OCI-LY7 (cell line): ENCODE measurements at regions not wholly inside any gene's neighbourhood (a gene's known extent, or its start where the extent isn't known, plus 50 kb on each side); places are given as distances from the start of the nearest gene placed in this dataset.
"Not testable (repeated sequence)": the region's sequence is repeated elsewhere in the genome, so short reads cannot be mapped to it uniquely, and the experiment has no call there.

Source experiments
- BruUV-seq: library from RNA; stranded (reverse); fragments of 400-500 nt; replicated peaks from 2 replicates; lab custom pipeline; 2021; lab: Mats Ljungman, UMichigan
- CTCF ChIA-PET: fragments of 300-600 bp; sonication (Branson Sonifier 250); formaldehyde crosslinking; loops from one replicate; lab custom pipeline; 2022; ENCODE audit warnings: antibody characterized with exemption; ENCODE audit not compliant: unreplicated experiment; lab: Charles Lee
- POLR2A ChIA-PET: fragments of 300-600 bp; sonication (Branson Sonifier 250); formaldehyde crosslinking; loops from one replicate; lab custom pipeline; 2022; ENCODE audit warnings: antibody characterized with exemption; lab: Charles Lee
- DNase-seq: peaks from one replicate; pipeline ENCODE4 v3.0.0-alpha.2; 2015; ENCODE audit warnings: low spot score
- H2AFZ ChIP-seq: fragments of 200-600 bp; sonication (generic), shearing (Covaris generic); 2 replicates; pipeline ENCODE4 v1.6.1; 2014; ENCODE audit warnings: mild to moderate bottlenecking, antibody characterized with exemption, low read length, moderate library complexity
- H3K27ac ChIP-seq: fragments of 200-600 bp; sonication (generic); 2 replicates; pipeline ENCODE4 v1.5.1; 2014; ENCODE audit warnings: mixed run types, low read depth, mild to moderate bottlenecking, moderate library complexity, low read length, inconsistent platforms; ENCODE audit not compliant: poor library complexity, severe bottlenecking
- H3K36me3 ChIP-seq: fragments of 200-600 bp; sonication (generic); 2 replicates; pipeline ENCODE4 v1.6.1; 2014; ENCODE audit warnings: mild to moderate bottlenecking, antibody characterized with exemption, low read length, moderate library complexity, mixed read lengths; ENCODE audit not compliant: insufficient read depth
- H3K4me1 ChIP-seq: fragments of 200-600 bp; sonication (generic); 2 replicates; pipeline ENCODE4 v1.5.1; 2014; ENCODE audit warnings: mild to moderate bottlenecking, low read length; ENCODE audit not compliant: insufficient read depth, poor library complexity, severe bottlenecking
- H3K4me2 ChIP-seq: fragments of 200-600 bp; sonication (generic); 2 replicates; pipeline ENCODE4 v1.6.1; 2014; ENCODE audit warnings: mild to moderate bottlenecking, low read length
- H3K4me3 ChIP-seq: fragments of 200-600 bp; sonication (generic); 2 replicates; pipeline ENCODE4 v1.5.1; 2014; ENCODE audit warnings: mild to moderate bottlenecking, low read depth, low read length; ENCODE audit not compliant: poor library complexity, severe bottlenecking
- H3K79me2 ChIP-seq: fragments of 200-600 bp; sonication (generic); 2 replicates; pipeline ENCODE4 v1.6.1; 2016; ENCODE audit warnings: low read depth, mild to moderate bottlenecking, low read length, moderate library complexity, mixed read lengths; ENCODE audit not compliant: insufficient read depth
- H3K9me2 ChIP-seq: fragments of 200-600 bp; sonication (generic); 2 replicates; pipeline ENCODE4 v1.6.1; 2016; ENCODE audit warnings: mild to moderate bottlenecking, low read length, mixed read lengths; ENCODE audit not compliant: insufficient read depth
- H3K9me3 ChIP-seq: fragments of 200-600 bp; sonication (generic); 2 replicates; pipeline ENCODE4 v1.6.1; 2014; ENCODE audit warnings: mild to moderate bottlenecking, mixed run types, low read length, mixed read lengths
- H4K20me1 ChIP-seq: fragments of 200-600 bp; sonication (generic); 2 replicates; pipeline ENCODE4 v1.6.1; 2014; ENCODE audit warnings: mild to moderate bottlenecking, antibody characterized with exemption, low read length, moderate library complexity, mixed read lengths; ENCODE audit not compliant: insufficient read depth
- EZH2phosphoT487 ChIP-seq: fragments of 200-600 bp; sonication (generic); IDR thresholded peaks from 2 replicates; pipeline ENCODE4 v1.6.1; 2018; ENCODE audit warnings: low read depth, borderline replicate concordance, mild to moderate bottlenecking, mixed run types, antibody characterized with exemption, low read length, moderate library complexity, mixed read lengths
- intact Hi-C: fragments of 100-400 bp; cut with micrococcal nuclease; formaldehyde crosslinking; loops from one replicate; pipeline ENCODE4 v1.10.0; 2022; ENCODE audit not compliant: unreplicated experiment
- TF ChIP-seq, protein P1 (sequence below): fragments of 200-600 bp; sonication (generic); conservative IDR thresholded peaks from 2 replicates; pipeline ENCODE4 v1.5.1; 2014; ENCODE audit warnings: mild to moderate bottlenecking, antibody characterized with exemption, low read length, moderate library complexity, mixed read lengths

GRCh38 chr7:136391371-136391770 is 414.2 kb upstream of the MTPN start:
- H3K4me3 ChIP-seq = no peak overlapping the region
- DNase-seq = no peak

DNA sequence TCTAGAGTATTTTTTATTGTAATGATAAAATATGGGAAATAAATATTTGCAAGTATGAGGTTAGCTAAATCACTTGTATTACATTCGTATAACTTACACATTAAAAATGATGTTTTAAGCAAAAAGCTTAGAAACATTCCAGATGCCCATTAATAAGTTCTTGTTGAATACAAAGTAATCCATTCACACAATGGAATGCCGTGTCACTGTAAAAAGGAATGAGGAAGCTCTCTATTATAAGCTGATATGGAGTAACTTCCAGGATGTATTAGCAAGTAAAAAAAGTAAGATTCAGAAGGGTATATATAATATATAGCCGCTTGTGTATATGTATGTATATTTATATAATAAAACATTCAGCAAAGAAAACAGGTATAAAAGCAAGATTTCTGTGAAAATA is 412.8 kb upstream of the MTPN start:
- H3K79me2 ChIP-seq = no peaks in the 10 kb centered on the region
- no peaks in the 10 kb centered on the region for H4K20me1 ChIP-seq
- no peaks in the 10 kb centered on the region for H3K9me2 ChIP-seq
- H3K4me1 ChIP-seq = no peaks in the 10 kb centered on the region
- no peak for DNase-seq
- H3K4me3 ChIP-seq = no peak overlapping the region
- intact Hi-C loops = loop anchor here (10.0 kb wide), 1 partner anchor 265 kb away; no protein-coding TSS in a partner anchor
- H3K36me3 ChIP-seq = no peaks in the 10 kb centered on the region
- H3K9me3 ChIP-seq = no peaks in the 10 kb centered on the region
- H2AFZ ChIP-seq = no peak overlapping the region
- no TSS peak for BruUV-seq
- H3K4me2 ChIP-seq = no peak overlapping the region
- H3K27ac ChIP-seq = no peak overlapping the region
- ChIA-PET POLR2A (interaction anchor here (0.7 to 3.6 kb wide), 8 partner anchors 10 to 62 kb away, joined by 3 to 17 read pairs (median 4); no protein-coding TSS in a partner anchor), CTCF (no interaction called here)
- TF ChIP-seq, protein P1, sequence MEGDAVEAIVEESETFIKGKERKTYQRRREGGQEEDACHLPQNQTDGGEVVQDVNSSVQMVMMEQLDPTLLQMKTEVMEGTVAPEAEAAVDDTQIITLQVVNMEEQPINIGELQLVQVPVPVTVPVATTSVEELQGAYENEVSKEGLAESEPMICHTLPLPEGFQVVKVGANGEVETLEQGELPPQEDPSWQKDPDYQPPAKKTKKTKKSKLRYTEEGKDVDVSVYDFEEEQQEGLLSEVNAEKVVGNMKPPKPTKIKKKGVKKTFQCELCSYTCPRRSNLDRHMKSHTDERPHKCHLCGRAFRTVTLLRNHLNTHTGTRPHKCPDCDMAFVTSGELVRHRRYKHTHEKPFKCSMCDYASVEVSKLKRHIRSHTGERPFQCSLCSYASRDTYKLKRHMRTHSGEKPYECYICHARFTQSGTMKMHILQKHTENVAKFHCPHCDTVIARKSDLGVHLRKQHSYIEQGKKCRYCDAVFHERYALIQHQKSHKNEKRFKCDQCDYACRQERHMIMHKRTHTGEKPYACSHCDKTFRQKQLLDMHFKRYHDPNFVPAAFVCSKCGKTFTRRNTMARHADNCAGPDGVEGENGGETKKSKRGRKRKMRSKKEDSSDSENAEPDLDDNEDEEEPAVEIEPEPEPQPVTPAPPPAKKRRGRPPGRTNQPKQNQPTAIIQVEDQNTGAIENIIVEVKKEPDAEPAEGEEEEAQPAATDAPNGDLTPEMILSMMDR = no peak
- no peak for TF ChIP-seq EZH2phosphoT487

More at GRCh38 chr7:136391371-136391770, 414.2 kb upstream of the MTPN start:
- H3K79me2 ChIP-seq = no peaks in the 10 kb centered on the region
- no peaks in the 10 kb centered on the region for H3K9me2 ChIP-seq
- ChIA-PET POLR2A (interaction anchor here (0.5 to 3.6 kb wide), 8 partner anchors 9 to 1552 kb away, joined by 3 to 17 read pairs (median 4); no protein-coding TSS in a partner anchor), CTCF (no interaction called here)
- H3K27ac ChIP-seq = no peak overlapping the region
- no peaks in the 10 kb centered on the region for H3K9me3 ChIP-seq
- H3K4me1 ChIP-seq = no peaks in the 10 kb centered on the region
- H3K36me3 ChIP-seq = no peaks in the 10 kb centered on the region
- no peak overlapping the region for H3K4me2 ChIP-seq
- no peak for TF ChIP-seq EZH2phosphoT487
- TF ChIP-seq, protein P1 = no peak
- BruUV-seq = no TSS peak
- H2AFZ ChIP-seq = peak overlapping the region; percentile 21; the same call in 1 of the 2 replicates
- H4K20me1 ChIP-seq = no peaks in the 10 kb centered on the region
- intact Hi-C loops = loop anchor here (10.0 kb wide), 1 partner anchor 267 kb away; no protein-coding TSS in a partner anchor

DNA sequence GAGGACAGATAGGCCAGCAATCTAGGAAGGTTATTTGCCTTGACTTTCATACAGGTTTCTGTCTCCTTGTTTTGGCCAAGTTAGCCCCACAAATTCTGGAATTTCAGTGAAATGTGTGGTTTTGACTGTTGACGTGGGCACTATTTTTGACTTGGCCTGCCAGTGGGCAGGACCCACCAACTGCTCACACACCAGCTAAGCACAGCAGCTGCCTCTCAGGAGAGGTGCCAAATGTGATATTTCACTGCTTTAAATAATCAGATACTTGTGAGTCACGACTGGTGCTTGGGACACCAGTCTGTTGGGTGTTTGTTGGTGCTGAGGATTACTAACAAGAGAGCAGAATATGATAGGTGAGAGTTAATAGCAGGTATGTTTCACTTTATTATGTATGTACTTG is 409.7 kb upstream of the MTPN start:
- H4K20me1 ChIP-seq = no peaks in the 10 kb centered on the region
- POLR2A ChIA-PET = no interaction called here
- H3K36me3 ChIP-seq = no peaks in the 10 kb centered on the region
- no peak overlapping the region for H3K4me3 ChIP-seq
- no peaks in the 10 kb centered on the region for H3K9me3 ChIP-seq
- intact Hi-C loops = no loop called here
- no peaks in the 10 kb centered on the region for H3K9me2 ChIP-seq
- no TSS peak for BruUV-seq
- DNase-seq = no peak
- no peaks in the 10 kb centered on the region for H3K4me1 ChIP-seq
- H3K27ac ChIP-seq = no peak overlapping the region
- CTCF ChIA-PET = no interaction called here
- H2AFZ ChIP-seq = peak overlapping the region; percentile 59; the same call in 1 of the 2 replicates
- no peak overlapping the region for H3K4me2 ChIP-seq
- TF ChIP-seq, protein P1 = no peak
- no peak for TF ChIP-seq EZH2phosphoT487
- H3K79me2 ChIP-seq = no peaks in the 10 kb centered on the region

GRCh38 chr7:136371409-136371808 is 394.2 kb upstream of the MTPN start:
- CTCF ChIA-PET = interaction anchor here (0.6 kb wide), 1 partner anchor 380 kb away, joined by 3 read pairs; no protein-coding TSS in a partner anchor
- peaks cover 25% of the 10 kb centered on the region for H3K36me3 ChIP-seq
- H3K27ac ChIP-seq, H4K20me1 ChIP-seq, H3K9me3 ChIP-seq, DNase-seq, H3K4me2 ChIP-seq, H3K4me3 ChIP-seq, H2AFZ ChIP-seq, H3K79me2 ChIP-seq, BruUV-seq, H3K9me2 ChIP-seq, intact Hi-C loops: not testable (repeated sequence)
- POLR2A ChIA-PET = interaction anchor here (1.3 kb wide), 1 partner anchor 21 kb away, joined by 3 read pairs; no protein-coding TSS in a partner anchor
- peaks cover 16% of the 10 kb centered on the region for H3K4me1 ChIP-seq
